Kidney epithelial cell (primary cell): ENCODE measurements at regions not wholly inside any gene's neighbourhood (a gene's known extent, or its start where the extent isn't known, plus 50 kb on each side); places are given as distances from the start of the nearest gene placed in this dataset.

Source experiments
- DNase-seq: peaks from one replicate; pipeline ENCODE4 v3.0.0-alpha.2; 2010; ENCODE audit warnings: low read depth
- H3K27me3 ChIP-seq: 2 replicates; pipeline ENCODE4 v1.6.0; 2011; ENCODE audit warnings: low read length; ENCODE audit not compliant: control insufficient read depth, insufficient read depth
- H3K36me3 ChIP-seq: 2 replicates; pipeline ENCODE4 v1.5.1; 2011; ENCODE audit warnings: low read length; ENCODE audit not compliant: control insufficient read depth, insufficient read depth
- H3K4me3 ChIP-seq: 2 replicates; pipeline ENCODE4 v1.5.1; 2011; ENCODE audit warnings: low read depth, mild to moderate bottlenecking, control low read depth, low read length
- TF ChIP-seq, protein P1 (sequence below): IDR thresholded peaks from 2 replicates; pipeline ENCODE4 v1.5.1; 2011; ENCODE audit warnings: mild to moderate bottlenecking, moderate library complexity, low read length, control low read depth, inconsistent platforms; ENCODE audit not compliant: insufficient read depth, poor library complexity, severe bottlenecking

DNA sequence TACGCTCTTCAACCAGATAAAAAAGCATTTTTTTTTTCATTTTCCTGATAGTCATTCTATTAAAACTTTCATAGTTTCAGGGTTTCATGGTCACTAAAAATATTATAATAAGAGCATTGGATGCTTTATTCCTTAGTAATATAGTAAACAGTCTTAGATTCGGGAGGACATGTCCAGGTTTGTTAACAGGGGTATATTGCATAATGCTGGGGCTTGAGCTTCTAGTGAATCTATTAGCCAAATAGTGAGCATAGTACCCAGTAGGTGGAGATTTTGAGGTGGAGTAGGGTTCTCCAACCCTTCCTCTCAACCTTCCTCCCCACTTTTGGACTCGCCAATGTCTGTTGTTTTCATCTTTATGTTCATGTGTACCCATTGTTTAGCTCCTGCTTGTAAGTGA, 277.4 kb upstream of the RGS6 start:
- no peak for DNase-seq
- TF ChIP-seq, protein P1, sequence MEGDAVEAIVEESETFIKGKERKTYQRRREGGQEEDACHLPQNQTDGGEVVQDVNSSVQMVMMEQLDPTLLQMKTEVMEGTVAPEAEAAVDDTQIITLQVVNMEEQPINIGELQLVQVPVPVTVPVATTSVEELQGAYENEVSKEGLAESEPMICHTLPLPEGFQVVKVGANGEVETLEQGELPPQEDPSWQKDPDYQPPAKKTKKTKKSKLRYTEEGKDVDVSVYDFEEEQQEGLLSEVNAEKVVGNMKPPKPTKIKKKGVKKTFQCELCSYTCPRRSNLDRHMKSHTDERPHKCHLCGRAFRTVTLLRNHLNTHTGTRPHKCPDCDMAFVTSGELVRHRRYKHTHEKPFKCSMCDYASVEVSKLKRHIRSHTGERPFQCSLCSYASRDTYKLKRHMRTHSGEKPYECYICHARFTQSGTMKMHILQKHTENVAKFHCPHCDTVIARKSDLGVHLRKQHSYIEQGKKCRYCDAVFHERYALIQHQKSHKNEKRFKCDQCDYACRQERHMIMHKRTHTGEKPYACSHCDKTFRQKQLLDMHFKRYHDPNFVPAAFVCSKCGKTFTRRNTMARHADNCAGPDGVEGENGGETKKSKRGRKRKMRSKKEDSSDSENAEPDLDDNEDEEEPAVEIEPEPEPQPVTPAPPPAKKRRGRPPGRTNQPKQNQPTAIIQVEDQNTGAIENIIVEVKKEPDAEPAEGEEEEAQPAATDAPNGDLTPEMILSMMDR, result no peak
- Histone ChIP-seq H3K4me3 (no peak overlapping the region), H3K36me3 (no peaks in the 10 kb centered on the region), H3K27me3 (no peaks in the 10 kb centered on the region)

DNA sequence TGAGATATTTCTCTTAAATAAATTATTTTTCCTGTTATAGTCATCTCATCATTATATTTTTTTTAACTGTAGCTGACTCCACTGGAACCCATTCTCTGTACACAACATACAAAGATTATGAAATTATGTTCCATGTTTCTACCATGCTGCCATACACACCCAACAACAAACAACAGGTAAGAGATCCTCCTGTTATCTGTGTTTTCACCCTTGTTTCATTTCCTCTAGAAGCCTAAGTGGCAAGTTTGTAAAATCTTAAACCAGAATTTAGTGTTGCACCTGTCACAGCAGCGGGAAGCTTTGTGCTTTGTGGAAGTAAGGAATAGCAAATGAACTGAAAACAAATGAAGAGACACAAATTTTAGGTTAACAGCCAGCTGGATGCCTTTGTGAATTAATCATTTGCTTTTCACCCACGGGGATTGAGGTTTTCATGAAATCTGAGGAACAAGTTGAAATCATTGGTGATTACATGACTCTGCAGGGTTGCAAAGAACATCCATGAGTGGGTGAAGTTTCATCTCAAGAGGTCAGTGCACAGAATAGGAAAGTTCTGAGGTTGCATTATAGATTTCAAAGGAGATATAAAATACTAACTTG, 273.9 kb upstream of the RGS6 start:
- Histone ChIP-seq H3K36me3 (no peaks in the 10 kb centered on the region), H3K4me3 (no peak overlapping the region), H3K27me3 (no peaks in the 10 kb centered on the region)
- TF ChIP-seq, protein P1, result no peak
- DNase-seq, result no peak

DNA sequence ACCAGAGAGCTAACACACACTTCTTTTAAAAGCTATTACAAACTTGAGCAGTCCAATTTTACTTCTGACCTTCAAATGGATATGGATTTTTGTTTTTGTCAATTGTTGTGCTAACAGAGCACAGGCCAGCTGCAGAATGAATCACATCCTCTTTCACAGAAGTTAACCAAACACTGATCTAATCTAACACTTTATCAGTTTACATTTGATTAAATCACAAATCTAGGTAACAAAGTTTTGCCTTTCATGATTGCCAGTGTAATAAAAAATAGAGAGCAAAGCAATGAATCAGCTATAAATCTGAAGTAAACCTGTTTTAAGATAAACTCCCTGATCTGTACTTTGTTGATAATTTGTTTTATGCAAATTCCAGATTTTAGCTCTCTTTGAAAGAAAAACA, 273.1 kb upstream of the RGS6 start:
- no peaks in the 10 kb centered on the region for H3K27me3 ChIP-seq
- TF ChIP-seq, protein P1, result no peak
- H3K4me3 ChIP-seq, result no peak overlapping the region
- DNase-seq, result no peak
- no peaks in the 10 kb centered on the region for H3K36me3 ChIP-seq

DNA sequence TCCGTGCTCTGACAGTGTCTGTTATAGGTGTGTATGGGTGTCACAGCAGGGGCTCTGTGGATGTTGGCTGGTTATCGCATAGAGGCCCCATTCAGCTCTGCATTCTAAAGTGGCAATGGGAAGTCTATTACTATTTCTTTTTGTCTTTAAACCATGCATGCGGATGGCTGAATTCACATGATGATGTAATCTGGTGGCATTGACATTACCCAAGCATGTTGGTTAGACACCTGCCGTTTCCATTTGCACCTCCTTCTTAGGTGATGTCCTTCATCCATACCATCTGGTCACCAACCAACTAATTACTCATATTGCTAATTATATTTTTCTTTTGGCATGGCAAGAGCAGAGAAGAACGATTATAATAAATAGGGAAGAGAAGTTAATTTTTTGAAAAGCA, 270.8 kb upstream of the RGS6 start:
- DNase-seq, result no peak
- H3K36me3 ChIP-seq, result no peaks in the 10 kb centered on the region
- no peaks in the 10 kb centered on the region for H3K27me3 ChIP-seq
- H3K4me3 ChIP-seq, result no peak overlapping the region
- TF ChIP-seq, protein P1, result no peak

DNA sequence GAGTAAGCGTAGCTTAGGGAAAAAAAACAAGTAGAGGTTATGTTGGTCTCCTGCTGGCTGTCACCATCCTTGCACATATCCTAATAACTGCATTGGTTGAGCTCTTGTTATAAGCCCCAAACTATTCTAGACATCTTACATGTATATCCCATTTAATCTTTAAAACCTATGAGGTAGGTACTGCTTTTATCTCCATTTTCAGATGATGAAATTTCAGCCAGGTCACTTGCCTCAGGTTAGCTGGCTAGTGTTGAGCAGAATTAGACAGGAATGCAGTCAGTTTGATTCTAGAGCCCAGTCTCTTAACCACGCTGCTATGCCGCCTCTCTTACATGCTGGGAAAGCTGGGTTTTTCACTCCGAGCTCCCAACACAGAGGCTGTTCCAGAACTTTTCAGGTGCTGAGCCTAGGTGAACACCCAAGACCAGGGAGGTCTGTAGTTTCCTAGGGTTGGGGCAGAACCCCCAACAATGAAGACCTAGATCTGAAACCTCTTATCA, 269.9 kb upstream of the RGS6 start:
- no peak overlapping the region for H3K4me3 ChIP-seq
- no peaks in the 10 kb centered on the region for H3K36me3 ChIP-seq
- DNase-seq, result no peak

DNA sequence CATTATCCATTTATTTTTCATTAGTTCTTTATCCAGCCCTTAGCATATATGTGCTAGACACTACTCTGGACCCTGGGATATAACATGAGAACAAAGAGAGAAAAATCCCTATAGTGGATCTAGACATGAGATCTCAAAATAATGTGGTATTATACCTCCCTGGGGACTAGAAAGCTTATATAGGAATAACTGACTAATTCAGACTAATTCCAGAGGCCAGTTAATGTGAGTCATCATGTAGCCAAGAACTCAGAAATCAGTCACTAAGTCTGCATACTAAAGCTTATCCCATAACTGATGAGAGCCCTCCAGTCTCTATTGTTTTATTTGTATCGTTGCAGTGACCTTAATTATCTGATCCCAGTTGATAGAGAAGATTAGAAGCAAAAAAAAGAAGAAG, 267.1 kb upstream of the RGS6 start:
- Histone ChIP-seq H3K27me3 (no peaks in the 10 kb centered on the region), H3K4me3 (no peak overlapping the region), H3K36me3 (no peaks in the 10 kb centered on the region)
- TF ChIP-seq, protein P1, result no peak
- peak; percentile 31 for DNase-seq

More for the DNA sequence above, 269.9 kb upstream of the RGS6 start:
- TF ChIP-seq, protein P1, result no peak
- no peaks in the 10 kb centered on the region for H3K27me3 ChIP-seq
